Right lobe of liver (tissue), 6 donors: ENCODE measurements at regions not wholly inside any gene's neighbourhood (a gene's known extent, or its start where the extent isn't known, plus 50 kb on each side); places are given as distances from the start of the nearest gene placed in this dataset.

Experiments
- ATAC-seq, 4 donors: fragments of 200-7000 bp; cut with Tn5 transposase; one replicate each; pipeline ENCODE4 v1.9.1; 2020; ENCODE audit warnings: mild to moderate bottlenecking in 4 of 4, moderate library complexity in 4 of 4
- DNase-seq, 3 donors: peaks; one replicate each; pipeline ENCODE4 v3.0.0-alpha.2; 2020
- H3K27ac ChIP-seq, 3 donors: fragments of 200-600 bp; one replicate each; pipeline ENCODE4 v1.8.0; 2022
- H3K27me3 ChIP-seq, 2 donors: fragments of 200-600 bp; one replicate each; pipeline ENCODE4 v1.8.0; 2022
- H3K36me3 ChIP-seq, 4 donors: fragments of 200-600 bp; sonication (generic) in 1 of 4; one replicate each; pipeline versions ENCODE4 v1.5.1 to v1.8.0; 2017 to 2022; ENCODE audit warnings: control low read depth in 1 of 4
- H3K4me1 ChIP-seq, 4 donors: fragments of 200-600 bp; sonication (generic) in 1 of 4; one replicate each; pipeline versions ENCODE4 v1.5.1 to v1.8.0; 2017 to 2022; ENCODE audit warnings: control low read depth in 1 of 4
- H3K4me3 ChIP-seq, 3 donors: fragments of 200-600 bp; one replicate each; pipeline ENCODE4 v1.8.0; 2022
- H3K9me3 ChIP-seq, 4 donors: fragments of 200-600 bp; sonication (generic) in 1 of 4; one replicate each; pipeline versions ENCODE4 v1.5.1 to v1.8.0; 2017 to 2022; ENCODE audit warnings: control low read depth in 1 of 4
- CTCF ChIP-seq, 4 donors: fragments of 200-600 bp in 3 of 4; fragments of 450-650 bp in 1 of 4; IDR thresholded peaks; one replicate each; pipeline versions ENCODE4 v1.5.1 to v1.8.0; 2016 to 2022; ENCODE audit warnings: antibody characterized with exemption in 4 of 4, mild to moderate bottlenecking in 2 of 4
- POLR2A ChIP-seq: fragments of 450-650 bp; IDR thresholded peaks from one replicate; pipeline ENCODE4 v1.6.1; 2017; ENCODE audit warnings: antibody characterized with exemption, mild to moderate bottlenecking
- WGBS: methylation state at CpG from one replicate; pipeline ENCODE4 v1.1.6; 2018; ENCODE audit warnings: low coverage, low lambda C conversion rate; ENCODE audit not compliant: insufficient coverage; ENCODE audit errors: missing lambda C conversion rate; 5-methylcytosine and 5-hydroxymethylcytosine counted together
- intact Hi-C, 2 donors: fragments of 100-400 bp; cut with DNase I; formaldehyde crosslinking; loops; one replicate each; pipeline versions ENCODE4 v1.11.2 to v1.14.1; 2022
- donor health status: DM: no; HTN: yes; CAD: no.
- donor health status: DM: no; HTN: no; CAD: no.
- donor health status: DM: no; HTN: no; CAD: no.
- donor health status: DM: no; HTN: yes; CAD: no.
- donor health status: DM: no; HTN: yes; CAD: no.

GRCh38 chr10:111265341-111265740, 188.5 kb downstream of the ADRA2A start:
- Histone ChIP-seq H3K36me3 (no peaks in the 10 kb centered on the region), H3K27me3 (no peaks in the 10 kb centered on the region), H3K9me3 (no peaks in the 10 kb centered on the region), H3K4me3 (no peak overlapping the region), H3K27ac (no peak overlapping the region), H3K4me1 (no peaks in the 10 kb centered on the region)
- intact Hi-C loops: no loop called here
- no peak for TF ChIP-seq CTCF (IDR thresholded peaks at IDR 0.05)
- TF ChIP-seq POLR2A: no peak
- DNase-seq: no peak
- no peak for ATAC-seq
- WGBS: 57% methylated on average over 1 of the region's 1 CpG

- no peak for ATAC-seq
- intact Hi-C loops: no loop called here
- Histone ChIP-seq H3K27ac (no peak overlapping the region), H3K9me3 (no peaks in the 10 kb centered on the region), H3K36me3 (no peaks in the 10 kb centered on the region), H3K27me3 (no peaks in the 10 kb centered on the region), H3K4me3 (no peak overlapping the region), H3K4me1 (no peaks in the 10 kb centered on the region)
- no peak for DNase-seq
- TF ChIP-seq POLR2A (no peak), CTCF (IDR thresholded peaks at IDR 0.05) (no peak)
Observed at GRCh38 chr10:111266165-111266564, 189.3 kb downstream of the ADRA2A start.

- WGBS: 35% methylated on average over 7 of the region's 7 CpGs
- Histone ChIP-seq H3K27ac (no peak overlapping the region), H3K27me3 (no peaks in the 10 kb centered on the region), H3K4me3 (no peak overlapping the region), H3K36me3 (no peaks in the 10 kb centered on the region), H3K4me1 (no peaks in the 10 kb centered on the region), H3K9me3 (no peaks in the 10 kb centered on the region)
- intact Hi-C loops: no loop called here
- TF ChIP-seq CTCF (IDR thresholded peaks at IDR 0.05) (no peak), POLR2A (no peak)
- DNase-seq: no peak
- no peak for ATAC-seq
Observed at GRCh38 chr10:111267673-111268072, 190.8 kb downstream of the ADRA2A start.

- DNase-seq: no peak
- H3K27ac ChIP-seq: no peak overlapping the region
- TF ChIP-seq CTCF (IDR thresholded peaks at IDR 0.05) (no peak), POLR2A (no peak)
- no peaks in the 10 kb centered on the region for H3K9me3 ChIP-seq
- no peaks in the 10 kb centered on the region for H3K4me1 ChIP-seq
- intact Hi-C loops: no loop called here
- no peaks in the 10 kb centered on the region for H3K36me3 ChIP-seq
- 8% methylated on average over 2 of the region's 3 CpGs for WGBS
- H3K4me3 ChIP-seq: no peak overlapping the region
- no peaks in the 10 kb centered on the region for H3K27me3 ChIP-seq
- no peak for ATAC-seq
Observed at GRCh38 chr10:111273235-111273634, 196.4 kb downstream of the ADRA2A start.

GRCh38 chr10:111273635-111274034, 196.8 kb downstream of the ADRA2A start:
- H3K9me3 ChIP-seq: no peaks in the 10 kb centered on the region
- DNase-seq (no peak), ATAC-seq (no peak)
- H3K4me3 ChIP-seq: no peak overlapping the region
- H3K27ac ChIP-seq: no peak overlapping the region
- no peaks in the 10 kb centered on the region for H3K27me3 ChIP-seq
- intact Hi-C loops: no loop called here
- no peak for TF ChIP-seq CTCF (IDR thresholded peaks at IDR 0.05)
- TF ChIP-seq POLR2A: no peak
- H3K36me3 ChIP-seq: no peaks in the 10 kb centered on the region
- 30% methylated on average over 2 of the region's 2 CpGs for WGBS
- H3K4me1 ChIP-seq: no peaks in the 10 kb centered on the region
